ENCODE measurements at regions not wholly inside any gene's neighbourhood (a gene's known extent, or its start where the extent isn't known, plus 50 kb on each side); places are given as distances from the start of the nearest gene placed in this dataset.

DNA sequence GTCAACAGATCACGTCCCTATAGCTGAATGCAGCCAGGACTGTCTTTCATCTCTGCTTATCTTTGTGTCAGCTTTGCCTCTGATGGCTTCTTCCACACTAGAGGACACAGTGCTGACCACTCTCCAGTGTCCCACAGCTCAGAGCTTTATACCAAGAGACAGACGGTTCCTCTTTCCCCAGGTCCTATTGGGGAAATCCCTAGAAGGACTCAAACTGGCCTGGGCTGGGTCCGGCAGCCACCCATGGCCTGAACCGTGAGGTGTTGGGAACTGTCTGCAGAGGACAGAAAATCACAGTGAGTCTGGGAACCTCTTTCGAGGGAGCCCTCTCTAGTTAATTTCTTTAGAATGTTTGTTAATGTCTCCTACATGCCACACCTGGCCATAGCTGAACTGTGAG lies 68.3 kb upstream of the SHB start:
- TF ChIP-seq, protein P1, sequence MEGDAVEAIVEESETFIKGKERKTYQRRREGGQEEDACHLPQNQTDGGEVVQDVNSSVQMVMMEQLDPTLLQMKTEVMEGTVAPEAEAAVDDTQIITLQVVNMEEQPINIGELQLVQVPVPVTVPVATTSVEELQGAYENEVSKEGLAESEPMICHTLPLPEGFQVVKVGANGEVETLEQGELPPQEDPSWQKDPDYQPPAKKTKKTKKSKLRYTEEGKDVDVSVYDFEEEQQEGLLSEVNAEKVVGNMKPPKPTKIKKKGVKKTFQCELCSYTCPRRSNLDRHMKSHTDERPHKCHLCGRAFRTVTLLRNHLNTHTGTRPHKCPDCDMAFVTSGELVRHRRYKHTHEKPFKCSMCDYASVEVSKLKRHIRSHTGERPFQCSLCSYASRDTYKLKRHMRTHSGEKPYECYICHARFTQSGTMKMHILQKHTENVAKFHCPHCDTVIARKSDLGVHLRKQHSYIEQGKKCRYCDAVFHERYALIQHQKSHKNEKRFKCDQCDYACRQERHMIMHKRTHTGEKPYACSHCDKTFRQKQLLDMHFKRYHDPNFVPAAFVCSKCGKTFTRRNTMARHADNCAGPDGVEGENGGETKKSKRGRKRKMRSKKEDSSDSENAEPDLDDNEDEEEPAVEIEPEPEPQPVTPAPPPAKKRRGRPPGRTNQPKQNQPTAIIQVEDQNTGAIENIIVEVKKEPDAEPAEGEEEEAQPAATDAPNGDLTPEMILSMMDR (IDR thresholded peaks at IDR 0.05; ENCODE audit: low read depth, low read length, missing input control): no peak
- no peak for TF ChIP-seq RAD21 (IDR thresholded peaks at IDR 0.05)
- TF ChIP-seq YY1 (IDR thresholded peaks at IDR 0.05): no peak
- TF ChIP-seq TAF1 (conservative IDR thresholded peaks at IDR 0.05): no peak
- TF ChIP-seq, protein P2, sequence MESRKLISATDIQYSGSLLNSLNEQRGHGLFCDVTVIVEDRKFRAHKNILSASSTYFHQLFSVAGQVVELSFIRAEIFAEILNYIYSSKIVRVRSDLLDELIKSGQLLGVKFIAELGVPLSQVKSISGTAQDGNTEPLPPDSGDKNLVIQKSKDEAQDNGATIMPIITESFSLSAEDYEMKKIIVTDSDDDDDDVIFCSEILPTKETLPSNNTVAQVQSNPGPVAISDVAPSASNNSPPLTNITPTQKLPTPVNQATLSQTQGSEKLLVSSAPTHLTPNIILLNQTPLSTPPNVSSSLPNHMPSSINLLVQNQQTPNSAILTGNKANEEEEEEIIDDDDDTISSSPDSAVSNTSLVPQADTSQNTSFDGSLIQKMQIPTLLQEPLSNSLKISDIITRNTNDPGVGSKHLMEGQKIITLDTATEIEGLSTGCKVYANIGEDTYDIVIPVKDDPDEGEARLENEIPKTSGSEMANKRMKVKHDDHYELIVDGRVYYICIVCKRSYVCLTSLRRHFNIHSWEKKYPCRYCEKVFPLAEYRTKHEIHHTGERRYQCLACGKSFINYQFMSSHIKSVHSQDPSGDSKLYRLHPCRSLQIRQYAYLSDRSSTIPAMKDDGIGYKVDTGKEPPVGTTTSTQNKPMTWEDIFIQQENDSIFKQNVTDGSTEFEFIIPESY (IDR thresholded peaks at IDR 0.05): no peak
- TF ChIP-seq GABPA (IDR thresholded peaks at IDR 0.05 in 1 of 2, conservative IDR thresholded peaks at IDR 0.05 in 1 of 2): no peak
- no peak for TF ChIP-seq FOXA2 (IDR thresholded peaks at IDR 0.05)
- TF ChIP-seq, protein P3, sequence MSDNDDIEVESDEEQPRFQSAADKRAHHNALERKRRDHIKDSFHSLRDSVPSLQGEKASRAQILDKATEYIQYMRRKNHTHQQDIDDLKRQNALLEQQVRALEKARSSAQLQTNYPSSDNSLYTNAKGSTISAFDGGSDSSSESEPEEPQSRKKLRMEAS (IDR thresholded peaks at IDR 0.05): no peak

All from liver (tissue), 3 donors.